NOMO-1 treated with dmso at 0.1 percent for 144 hours (cell line): ENCODE measurements at regions not wholly inside any gene's neighbourhood (a gene's known extent, or its start where the extent isn't known, plus 50 kb on each side); places are given as distances from the start of the nearest gene placed in this dataset.

ENCODE experiments used
- DNase-seq: peaks from one replicate; lab custom pipeline; 2025; ENCODE audit not compliant: unreplicated experiment; lab: John Stamatoyannopoulos, UW

- no peak for DNase-seq
Measured at GRCh38 chr2:152813351-152813750, 94.9 kb downstream of the ARL6IP6 start.
